HG03520 (cell line): ENCODE measurements at regions not wholly inside any gene's neighbourhood (a gene's known extent, or its start where the extent isn't known, plus 50 kb on each side); places are given as distances from the start of the nearest gene placed in this dataset.

Experiments
- ATAC-seq: cut with Tn5 transposase; IDR thresholded peaks from one replicate; pipeline ENCODE4 v1.9.1; 2021; ENCODE audit warnings: mild to moderate bottlenecking, moderate library complexity; ENCODE audit not compliant: unreplicated experiment

DNA sequence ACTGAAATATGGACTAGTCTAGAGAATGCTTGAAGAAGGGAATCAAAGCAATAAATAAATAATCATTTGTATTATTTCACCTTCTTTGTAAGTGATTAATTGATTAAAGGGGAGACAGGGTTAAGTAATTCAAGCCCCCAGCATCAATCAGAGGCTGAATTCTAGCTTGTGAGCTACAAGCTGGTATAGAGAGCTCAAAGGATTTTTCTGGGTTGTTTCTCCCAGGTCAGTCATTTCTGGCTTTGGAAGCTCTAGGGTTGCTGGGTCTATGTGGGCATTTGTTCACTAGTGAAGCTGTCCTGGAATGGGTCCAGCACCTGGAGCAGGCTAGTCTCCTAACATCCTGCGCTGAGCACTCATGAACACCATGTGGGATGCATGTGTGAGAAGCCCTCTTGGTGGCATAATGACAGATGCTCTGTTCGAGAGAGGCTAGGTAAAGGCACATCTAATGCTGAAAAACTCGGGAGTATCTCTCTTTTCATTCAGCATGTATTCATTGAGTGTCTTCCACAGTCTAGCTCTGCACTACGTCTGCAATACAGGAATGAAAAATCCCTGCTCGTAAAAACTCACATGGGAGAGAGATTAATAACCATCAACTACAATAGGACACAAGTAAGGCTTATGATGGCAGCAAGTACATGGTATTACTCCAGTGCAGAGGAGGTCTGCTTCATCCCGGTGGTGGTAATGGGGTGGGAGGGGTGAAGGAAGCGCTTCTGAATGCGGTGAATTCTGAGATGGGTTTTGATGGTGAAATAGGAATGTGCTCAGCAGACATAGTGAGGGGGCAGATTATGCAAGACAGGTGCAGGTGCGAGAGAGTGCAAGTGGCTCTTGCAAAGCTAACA is 68.0 kb upstream of the NRP1 start:
- ATAC-seq, result no peak

DNA sequence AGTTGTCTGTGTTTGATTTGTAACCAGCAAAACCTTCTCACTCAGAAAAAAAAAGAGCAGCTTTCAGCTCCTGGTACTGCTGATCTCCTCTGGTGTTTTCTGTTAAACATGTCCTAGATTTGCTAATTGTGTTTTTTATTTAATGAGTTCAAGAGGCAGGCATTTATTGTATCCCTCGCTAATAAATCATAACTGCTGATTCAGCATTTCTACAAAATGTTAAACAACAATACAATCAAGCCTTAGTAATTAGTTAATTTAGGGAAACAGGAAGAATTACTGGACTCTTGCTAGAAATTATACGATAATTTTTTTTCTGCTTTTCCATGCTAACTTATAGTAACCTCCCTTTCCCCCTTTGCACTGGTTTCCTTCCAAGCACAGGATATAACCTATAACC is 66.8 kb upstream of the NRP1 start:
- ATAC-seq, result no peak

DNA sequence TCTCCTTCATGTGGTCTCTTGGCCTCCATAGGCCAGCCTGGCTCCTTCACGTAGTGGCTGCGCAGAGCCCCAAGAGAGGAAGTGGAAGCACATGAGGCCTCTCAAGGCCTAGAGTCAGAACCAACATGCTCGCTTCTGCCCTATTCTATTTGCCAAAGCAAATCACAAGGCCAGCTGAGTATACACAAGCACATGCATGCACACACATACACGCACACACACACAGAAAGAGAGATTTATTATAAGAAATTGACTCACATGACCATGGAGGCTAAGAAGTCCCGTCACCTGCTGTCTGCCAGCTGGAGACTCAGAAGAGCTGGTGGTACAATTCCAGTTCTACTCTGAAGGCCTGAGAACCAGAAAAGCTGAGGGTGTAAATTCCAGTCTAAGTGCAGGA is 64.3 kb upstream of the NRP1 start:
- no peak for ATAC-seq

DNA sequence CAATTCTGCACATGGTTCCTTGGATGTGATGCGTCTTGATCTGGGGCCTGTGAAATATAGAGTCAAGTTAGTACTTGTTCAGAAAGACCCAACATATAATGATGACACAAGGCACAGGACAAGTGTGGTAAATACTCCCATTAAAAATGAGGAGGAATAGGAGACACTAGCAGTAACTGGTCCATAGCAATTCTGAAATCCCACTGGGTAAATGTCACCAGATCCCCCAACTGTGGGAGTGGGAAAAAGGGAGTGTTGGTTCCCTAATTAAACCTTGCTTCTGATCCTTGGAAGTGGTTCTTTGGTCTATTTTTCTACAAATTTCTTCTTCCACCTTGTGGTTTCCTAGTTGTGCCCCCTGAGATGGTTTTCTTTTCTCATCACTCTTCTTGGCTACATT is 62.5 kb upstream of the NRP1 start:
- no peak for ATAC-seq

DNA sequence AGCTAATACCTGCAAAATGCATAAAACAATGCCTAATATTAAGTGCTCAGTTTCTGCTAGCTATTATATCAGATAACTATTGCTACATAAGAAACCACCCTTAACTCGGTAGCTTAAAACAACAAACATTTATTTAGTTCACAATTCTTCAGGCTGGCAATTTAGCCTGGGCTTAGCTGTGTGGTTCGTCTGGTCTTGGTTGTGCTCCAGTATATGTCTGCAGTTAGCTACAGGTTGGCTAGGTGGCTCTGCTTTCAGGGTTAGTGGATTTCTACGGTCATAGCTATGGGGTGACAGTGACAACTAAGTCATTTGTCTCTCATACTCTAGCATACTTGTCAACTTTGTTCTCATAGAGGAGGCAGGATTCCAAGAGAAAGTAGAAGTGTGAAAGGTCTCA is 61.8 kb upstream of the NRP1 start:
- no peak for ATAC-seq

DNA sequence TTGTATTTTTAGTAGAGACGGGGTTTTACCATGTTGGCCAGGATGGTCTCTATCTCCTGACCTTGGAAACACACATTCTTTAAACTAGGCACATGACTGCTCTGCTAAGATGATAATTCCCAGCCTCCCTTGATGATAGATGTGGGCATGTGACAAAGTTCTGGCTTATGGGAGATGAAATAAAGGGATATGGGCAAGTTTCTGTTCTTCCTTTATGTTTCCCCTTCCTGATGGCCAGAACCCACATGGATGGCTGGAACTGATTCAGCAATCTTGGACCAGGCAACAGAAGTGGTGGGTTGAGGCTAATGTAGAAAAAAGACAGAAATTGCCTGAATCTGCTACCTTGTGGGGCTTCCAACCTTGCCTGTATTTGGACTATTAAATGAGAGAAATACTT is 60.7 kb upstream of the NRP1 start:
- no peak for ATAC-seq

DNA sequence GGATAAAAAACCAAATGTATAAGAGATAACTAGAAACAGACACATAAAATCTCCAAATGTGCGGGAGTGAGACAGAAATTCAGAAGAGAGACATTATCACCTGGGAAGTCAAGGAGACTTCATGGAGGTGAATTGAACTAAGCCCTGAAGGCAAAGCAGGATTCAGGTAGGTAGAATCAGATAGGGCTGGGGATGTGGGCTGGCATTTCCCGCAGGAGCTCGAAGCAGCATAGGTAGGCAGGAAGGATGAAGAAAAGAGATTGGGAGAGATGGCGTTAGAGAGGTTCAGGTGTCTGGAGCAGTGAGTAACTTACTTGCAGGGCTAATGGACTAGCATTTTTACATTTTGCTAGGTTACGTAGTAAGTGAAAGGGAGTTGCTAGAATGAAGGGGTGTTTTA is 58.2 kb upstream of the NRP1 start:
- ATAC-seq, result no peak

DNA sequence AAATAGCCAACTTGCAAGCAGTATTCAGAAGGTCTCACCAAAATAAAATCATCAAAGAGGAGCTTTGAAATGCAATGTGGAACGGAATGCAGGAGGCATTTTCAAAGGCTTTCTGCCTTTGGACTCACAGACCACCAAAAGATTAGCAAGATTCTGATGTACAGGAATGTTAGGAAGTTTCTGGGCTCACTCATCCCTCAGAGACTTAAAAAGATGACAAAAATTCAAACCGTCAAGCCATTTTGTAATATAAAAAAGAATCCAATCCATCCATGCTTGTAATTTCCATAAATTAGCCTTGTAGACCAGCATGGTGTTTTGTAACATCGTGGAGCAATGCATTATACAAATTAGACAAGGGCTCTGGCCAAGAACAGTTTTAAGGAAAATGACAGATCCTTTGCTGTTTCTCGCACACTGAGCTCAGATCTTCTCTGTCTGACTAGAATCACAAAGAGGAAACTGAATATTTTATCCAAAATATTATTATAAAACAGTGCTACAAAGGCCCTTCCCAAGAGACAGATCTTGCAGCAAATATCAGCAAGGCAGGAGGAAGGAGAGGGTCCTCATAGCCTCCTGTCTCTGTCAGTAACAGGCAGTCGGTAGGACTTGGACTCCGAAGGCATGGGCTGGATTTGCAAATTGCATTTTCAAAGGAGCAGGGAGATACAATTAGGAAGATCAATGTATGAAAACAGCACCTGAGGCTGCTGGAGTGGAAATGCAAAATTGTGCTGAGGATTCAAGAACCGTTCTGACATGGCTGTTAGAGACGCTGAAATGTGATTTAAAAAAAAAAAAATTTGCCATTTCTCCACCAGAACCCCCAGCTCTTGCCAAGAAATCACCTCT is 57.4 kb upstream of the NRP1 start:
- ATAC-seq, result no peak

DNA sequence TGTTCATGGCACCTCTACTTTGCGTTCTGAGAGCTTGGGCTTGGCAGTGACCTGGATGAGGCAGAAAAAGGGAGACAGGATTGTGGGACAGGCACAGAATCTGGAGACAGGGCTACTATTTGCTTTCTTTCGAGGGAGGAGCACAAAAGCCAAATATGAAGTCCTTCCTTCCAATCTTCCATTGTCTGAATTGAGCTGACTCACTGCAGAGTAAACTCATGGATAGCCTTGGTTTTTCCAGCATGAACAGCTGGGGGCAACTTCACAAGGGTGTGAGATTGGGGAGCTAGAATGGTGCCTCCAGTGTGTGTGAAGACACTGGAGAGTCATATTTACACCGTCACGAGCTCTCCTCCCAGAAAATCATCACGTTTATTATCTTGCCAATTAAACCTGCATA is 55.6 kb upstream of the NRP1 start:
- ATAC-seq, result no peak

DNA sequence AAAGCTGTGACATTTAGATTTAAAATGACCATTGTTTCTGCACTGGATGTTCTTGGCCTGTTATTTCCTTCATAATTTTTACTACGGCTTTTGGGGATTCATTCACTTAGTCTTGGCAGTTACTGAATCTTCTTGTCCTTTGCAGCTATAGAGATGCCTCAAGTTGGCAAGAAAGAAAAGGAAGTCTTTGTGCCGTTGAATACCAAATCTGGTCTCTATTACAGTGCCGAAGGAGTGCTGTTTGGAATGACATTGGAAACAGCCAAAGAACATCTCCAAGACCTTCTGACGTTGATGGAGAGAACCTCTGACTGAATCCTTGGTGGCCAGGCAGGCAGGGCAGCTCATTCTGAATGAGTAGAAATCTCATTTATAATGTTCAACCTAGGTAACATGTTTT is 54.3 kb upstream of the NRP1 start:
- no peak for ATAC-seq

DNA sequence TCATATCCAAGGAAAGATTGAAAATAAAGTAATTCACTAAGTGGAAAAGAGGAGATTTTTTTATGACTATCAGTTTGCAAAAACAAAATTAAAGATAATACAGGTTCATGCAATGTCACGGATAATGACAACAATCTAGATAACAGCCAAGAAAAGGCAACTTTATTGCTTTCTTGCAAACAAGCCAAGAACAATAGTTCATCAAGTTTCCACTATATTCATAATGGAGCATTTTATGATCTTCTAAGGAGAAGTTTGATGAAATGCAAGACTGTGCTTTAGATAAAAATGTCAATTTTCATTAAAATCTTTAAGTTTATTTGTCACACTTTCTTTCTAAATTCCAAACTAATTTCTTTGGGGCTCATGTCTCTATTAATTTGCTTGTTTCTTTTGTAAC is 53.9 kb upstream of the NRP1 start:
- ATAC-seq, result no peak

DNA sequence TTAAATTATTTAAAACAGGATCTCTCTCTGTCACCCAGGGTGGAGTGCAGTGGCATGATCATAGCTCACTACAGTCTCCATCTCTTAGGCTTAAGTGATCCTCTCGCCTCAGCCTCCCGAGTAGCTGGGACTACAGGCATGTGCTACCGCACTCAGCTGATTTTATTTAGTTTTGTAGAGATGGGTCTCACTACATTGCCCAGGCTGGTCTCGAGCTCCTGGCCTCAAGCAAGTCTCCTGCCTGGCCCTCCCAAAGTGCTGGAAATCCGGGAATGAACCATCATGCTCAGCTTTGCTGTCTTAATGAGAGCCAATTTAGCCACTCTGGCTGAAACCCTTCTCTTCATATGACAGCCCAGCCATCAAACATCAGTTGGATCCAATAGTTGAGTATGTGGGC is 53.3 kb upstream of the NRP1 start:
- ATAC-seq, result no peak

DNA sequence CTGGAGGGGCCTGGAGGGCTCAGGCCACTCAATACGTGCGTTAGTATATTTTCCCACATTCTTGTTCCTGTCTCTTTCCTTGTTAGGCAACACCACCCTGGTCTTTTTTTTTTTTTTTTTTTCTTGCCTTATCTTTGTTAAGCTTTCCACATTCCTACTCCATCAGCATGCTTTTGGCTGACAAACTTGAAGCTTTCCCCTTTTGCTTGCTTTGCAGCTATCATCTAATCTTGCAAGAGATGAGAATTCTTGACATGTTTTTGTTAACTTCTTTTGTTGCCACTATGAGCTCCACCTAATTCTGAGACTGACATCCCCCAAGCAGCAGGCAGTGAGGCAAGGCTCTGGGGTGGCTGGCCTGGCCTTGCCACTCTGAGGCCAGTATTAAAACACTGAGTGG is 52.5 kb upstream of the NRP1 start:
- ATAC-seq, result no peak

DNA sequence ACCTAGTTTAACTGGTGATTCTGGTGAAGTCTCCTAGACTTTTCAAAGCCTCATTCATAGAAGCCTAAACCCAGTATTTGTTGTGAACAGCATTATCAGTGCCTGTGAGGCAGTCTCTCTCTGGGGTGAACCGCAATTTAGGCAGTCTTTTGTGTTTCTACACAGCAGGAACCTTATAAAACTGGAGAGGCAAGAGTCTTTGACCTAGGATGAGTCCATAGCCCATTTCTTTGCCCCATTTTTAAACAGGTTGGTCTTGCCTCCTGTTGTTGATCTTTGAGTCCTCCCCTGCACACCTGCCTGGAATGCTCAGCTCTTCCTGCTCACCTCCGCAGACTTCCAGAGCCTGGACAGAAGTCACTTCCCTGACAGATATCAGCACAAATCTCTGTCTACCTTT is 51.2 kb upstream of the NRP1 start:
- no peak for ATAC-seq

DNA sequence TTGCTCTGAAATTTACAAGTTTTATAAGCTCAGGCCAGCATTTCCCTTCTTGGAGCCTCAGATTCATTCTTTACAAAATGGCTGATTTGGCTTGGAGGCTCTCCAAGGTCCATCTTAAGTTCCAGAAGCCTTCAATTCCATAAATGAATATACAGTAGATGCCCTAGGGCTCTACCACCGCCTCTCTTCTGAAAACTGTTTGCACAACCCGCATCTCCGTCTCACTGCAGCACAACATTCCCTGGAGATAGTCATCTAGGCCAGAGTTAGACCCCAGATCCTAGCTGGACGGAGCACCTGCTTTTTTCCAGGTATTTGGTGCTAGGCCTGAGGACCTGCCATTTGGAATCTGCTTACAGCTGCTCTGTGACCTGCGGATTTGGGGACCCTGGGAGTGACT is 50.5 kb upstream of the NRP1 start:
- ATAC-seq, result no peak
